HG03469 (cell line): ENCODE measurements at regions not wholly inside any gene's neighbourhood (a gene's known extent, or its start where the extent isn't known, plus 50 kb on each side); places are given as distances from the start of the nearest gene placed in this dataset.

Experiments used
- ATAC-seq: cut with Tn5 transposase; IDR thresholded peaks from one replicate; pipeline ENCODE4 v1.9.1; 2021; ENCODE audit warnings: mild to moderate bottlenecking, moderate library complexity, moderate number of reproducible peaks; ENCODE audit not compliant: unreplicated experiment

DNA sequence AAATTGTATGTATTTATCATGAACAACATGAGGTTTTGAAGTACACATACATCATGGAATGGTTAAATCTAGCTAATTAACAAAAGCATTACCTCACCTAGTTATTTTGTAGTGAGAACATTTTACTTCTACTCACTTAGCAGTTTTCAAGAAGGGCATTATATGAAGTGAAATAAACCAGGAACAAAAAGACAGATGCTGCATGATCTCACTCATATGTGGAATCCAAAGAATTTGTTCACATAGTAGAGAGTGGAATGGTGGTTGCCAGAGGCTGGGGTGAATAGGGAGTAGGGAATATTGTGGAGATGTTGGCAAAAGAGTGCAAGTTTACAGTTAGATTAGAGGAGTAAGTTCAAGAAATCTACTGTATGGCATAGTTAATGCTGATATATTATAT is 292.0 kb downstream of the ASXL3 start:
- no peak for ATAC-seq

DNA sequence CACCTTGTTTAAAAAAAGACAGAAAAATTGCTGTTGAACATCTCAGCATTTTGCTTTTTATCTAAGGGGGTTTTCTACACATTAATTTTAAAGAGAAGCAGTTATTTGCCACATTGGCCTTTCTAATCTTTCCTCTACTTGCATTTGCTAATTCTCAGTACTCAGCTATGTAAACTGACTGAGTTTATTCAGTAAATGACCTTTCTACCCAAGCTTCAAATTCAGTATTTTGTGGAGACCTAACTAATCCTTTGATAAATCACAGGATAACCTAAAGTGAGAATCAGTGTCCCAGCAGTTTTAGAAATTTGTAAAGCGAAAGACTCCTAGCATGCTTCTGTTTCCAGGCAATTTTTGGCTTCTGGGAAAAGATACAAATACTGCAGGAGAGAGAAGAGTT is 288.4 kb downstream of the ASXL3 start:
- no peak for ATAC-seq

DNA sequence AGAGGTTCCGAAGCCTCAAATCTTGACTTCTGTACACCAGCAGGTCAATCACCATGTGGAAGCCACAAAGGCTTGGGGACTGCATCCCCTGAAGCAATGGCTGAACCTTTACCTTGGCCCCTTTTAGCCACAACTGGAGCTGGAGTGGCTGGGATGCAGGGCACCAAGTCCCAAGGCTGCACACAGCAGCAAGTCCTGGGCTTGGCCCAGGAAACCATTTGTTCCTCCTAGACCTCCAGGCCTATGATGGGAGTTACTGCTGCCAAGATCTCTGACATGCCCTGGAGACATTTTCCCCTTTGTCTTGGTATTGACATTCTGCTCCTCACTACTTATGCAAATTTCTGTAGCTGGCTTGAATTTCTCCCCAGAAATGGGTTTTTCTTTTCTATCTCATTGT is 285.9 kb downstream of the ASXL3 start:
- no peak for ATAC-seq

DNA sequence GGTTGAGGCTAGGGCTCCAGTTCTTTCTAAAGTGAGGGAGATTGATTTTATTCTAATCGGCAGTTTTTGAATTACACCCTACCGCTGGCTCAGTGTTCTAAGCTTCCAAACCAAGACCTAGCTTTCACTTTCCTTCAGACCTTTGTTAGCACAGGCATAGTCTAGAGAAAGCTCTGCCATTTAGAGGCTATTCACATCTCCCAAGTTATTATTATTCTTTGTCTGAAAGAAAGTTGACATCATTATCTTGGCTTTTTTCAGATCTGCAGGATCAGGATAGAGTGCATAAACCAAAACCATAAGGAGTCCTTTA is 276.8 kb downstream of the ASXL3 start:
- no peak for ATAC-seq

DNA sequence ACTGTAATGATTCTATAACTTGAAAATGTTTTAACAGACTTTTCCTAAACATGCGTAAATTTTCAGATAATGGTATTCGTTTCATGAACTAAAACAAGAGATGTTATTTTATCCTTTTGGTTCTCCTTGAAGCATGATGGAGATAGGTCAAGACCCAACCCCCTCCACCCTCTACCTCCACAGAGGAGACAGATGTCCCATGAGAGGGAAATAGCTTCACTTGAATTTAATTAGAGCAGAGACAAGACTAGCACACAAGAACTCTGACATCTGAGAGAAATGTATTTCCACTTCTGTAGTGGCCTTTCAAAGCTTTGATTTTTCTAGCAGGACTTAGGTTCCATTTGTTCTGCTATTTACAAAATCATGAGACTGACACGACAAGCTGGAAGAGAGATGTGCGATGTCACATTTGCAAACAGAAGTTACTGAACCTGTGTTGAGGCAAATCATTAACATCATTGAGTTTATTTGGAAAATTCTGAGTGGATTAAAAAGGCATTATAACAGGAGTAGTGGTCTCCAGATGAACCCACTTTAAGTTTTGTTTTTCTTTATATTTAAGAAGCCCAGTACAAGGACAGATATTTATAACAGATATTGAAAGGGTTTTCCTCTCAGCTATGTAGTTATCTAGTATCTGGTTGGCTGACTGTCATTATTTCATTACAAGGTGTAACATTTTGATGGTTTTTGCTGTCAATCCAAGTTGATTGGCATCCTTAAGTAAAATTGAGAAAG is 276.2 kb downstream of the ASXL3 start:
- ATAC-seq: no peak

DNA sequence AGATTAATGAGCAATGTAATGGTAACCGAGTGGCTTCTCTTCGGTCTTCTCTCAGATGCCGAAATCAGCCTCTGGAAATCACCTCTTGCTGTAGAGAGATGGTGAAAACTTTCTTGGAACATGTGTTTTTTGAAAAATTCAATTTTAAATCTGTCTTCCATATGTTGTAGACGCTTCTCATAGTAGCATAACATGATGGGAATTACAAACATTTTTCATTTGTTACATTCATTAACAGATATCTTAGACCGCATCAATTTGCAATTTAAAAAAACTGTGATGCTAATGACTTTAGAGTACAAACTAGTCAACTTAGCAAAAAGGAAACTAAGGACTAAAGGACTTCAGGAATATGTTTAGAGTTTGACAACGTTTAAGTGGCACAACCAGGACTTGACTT is 275.2 kb downstream of the ASXL3 start:
- ATAC-seq: no peak

DNA sequence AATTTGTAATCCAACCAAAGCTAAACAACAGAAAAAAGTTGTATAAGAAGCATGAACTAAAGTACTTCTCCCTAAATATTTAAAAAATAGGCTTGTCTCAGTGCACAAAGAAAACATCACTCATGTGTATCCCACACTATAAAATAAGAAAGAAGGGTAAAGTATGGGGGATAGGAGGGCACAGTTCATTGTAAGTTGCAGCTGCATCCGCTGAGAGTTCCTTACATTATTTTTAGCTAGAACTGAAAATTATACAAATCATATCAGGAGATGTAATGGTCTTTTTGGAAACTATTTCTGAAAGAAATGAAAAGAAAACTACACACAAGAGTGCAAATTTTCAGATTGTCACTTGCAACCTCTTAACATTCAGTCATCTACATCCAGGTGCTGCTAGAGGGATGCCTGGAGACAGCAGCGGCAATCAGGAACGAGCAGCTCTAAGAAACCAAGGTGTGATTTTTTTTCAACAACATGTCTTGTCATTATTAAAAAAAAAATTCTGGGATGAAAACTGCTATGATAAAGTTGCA is 273.6 kb downstream of the ASXL3 start:
- no peak for ATAC-seq

DNA sequence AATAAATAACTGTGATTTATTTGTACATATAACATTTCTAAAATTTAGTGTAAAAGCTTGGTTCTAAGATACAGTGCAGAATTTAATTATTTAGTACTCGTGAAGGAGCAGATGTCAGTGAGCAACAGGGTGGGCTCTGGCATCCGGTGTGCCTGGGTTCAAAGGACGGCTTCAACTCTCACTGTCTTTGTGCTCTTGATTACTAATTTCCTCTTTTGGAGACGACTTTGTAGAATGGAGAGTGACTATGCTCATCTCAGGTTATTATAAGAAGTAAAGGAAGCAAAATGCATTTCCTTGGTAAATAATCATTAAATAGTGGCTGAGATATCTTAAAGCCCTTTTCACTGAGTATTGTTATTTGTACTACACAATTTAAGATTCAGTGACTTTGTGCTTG is 271.7 kb downstream of the ASXL3 start:
- no peak for ATAC-seq

DNA sequence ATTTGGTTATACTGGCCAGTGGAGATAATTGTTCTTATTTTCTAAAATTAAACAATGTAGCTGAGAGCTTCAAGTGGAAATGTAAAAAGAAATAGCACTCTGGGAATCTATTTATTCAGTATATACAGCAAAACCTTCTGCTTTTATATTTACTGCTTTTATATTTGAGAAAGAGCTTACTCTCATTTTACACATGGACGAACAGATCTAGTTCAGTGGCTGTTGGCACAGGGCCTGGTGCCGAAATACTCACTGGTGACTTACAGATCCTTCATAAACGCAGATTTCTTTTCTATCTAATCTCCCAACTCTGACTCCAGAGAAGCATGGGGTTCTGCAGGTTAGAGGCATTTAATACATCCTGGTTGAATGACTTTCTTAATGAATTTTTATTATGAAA is 266.2 kb downstream of the ASXL3 start:
- no peak for ATAC-seq

DNA sequence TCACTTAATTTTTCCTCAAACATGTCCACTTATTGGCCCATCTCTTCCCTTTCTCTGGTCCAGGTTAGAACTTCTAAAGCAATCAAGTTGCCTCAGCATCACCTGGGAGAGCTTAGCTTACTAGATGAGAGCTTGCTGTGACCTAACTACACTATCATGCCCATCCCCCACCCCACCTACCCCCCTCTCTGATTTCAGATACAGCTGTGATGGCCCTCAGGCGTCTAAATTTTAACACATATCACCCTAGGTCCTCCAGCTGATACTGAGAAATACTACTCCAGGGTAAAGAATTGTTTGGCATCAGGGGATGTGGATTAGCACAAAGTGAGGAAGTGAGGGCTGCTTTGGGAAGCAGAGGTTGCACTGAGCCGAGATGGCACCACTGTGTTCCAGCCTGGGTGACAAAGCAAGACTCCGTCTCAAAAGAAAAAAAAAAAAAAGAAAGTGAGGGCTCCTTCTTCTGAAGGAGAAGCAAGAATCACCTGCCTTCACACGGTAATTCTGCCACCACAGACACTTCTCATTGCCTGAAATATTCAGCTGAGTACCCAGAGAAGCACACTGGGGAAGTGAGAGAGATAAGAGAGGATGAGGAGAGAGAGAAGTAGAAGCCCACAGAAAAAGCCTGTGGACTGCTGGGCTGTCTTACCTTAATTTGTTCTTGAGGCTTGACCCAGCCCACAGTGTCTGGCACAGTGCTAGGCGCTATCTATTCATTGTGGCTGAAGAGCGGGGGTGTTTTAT is 263.4 kb downstream of the ASXL3 start:
- no peak for ATAC-seq

DNA sequence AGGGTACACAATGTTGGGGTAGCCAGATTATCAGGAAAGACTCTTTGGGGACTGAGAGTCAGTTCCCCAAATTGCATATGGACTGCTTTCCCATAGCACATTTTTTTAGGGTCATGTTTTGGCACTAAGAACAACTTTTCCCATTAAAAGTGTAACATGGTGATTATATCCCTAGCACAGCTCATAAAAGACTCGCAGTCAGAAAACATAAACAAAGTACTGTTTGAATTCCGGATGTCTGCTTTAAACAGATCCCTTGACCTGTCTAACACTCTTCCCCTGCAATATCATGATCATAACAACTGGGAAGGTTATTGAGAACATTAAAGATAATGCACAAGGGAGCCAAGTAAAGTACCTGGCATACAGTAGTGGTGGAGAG is 262.2 kb downstream of the ASXL3 start:
- no peak for ATAC-seq

DNA sequence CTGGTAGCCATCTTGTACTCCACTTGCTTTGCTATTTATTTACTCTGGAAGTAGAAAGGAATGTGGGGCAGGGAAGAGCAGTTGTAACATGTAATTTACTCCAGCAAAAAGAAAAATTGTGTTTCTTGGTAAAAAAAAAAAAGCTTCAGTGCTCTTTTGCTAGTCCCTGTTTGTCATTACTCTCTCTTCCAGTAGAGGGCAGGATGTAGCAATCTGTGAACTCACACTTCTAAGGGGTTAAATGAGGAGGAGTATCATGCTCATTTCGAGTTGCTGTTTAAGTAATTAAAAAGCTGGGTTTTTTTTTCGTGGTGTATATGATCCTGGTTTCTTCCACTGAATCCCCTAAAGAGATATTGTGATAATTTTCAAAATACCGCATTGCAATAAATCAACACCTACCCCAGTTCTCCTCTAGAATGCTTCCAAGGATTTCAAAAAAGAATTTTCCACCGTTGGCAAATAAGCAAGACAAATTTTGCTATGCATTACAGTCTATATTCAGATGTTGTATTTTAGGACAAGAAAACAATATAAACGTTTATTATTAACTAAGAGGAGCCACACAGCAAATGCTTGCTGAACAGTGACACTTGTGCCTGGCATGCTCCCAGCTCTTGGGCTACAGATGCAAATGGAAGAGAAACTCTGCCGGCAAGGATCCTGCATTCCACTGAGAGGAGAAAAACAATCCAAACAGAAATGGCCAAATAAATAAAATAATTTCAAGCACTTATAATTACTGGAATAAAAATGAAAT is 261.6 kb downstream of the ASXL3 start:
- ATAC-seq: peak; percentile 62

DNA sequence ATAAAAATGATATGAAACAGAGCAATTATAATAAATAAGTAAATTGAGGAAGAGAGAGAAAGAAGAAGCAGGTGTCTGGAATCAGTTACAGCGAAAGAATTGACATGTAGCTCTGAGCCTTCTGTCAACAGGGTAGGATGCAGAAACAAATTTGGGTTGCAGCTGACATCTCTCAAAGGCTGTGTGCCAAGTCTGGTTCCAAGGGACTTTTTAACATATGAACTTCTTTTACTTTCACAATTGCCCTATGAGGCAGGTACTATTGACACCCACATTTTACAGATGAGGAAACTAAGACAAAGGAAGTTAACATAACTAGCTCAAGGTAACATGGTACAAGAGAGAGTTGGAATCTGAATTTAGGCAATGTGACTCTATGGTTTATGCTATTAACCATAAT is 260.0 kb downstream of the ASXL3 start:
- no peak for ATAC-seq

DNA sequence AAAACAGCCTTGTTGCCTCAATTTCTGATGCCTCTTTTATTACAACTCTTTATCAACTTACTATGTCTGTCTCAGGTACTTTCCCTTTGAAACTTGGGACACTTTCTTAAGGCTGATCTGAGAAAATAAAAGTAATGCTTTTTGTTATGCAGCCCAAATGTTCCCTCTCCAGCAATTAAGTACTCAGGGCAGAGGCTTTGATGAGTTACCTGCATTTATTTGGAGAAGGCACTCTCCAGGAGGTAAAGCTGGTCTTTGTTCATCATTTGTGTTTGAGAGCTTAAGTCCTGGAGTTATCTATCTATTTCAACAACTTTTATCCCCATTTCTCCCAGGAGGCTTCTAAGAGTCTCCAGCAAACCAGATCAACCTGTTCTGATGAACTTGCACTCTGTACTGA is 259.2 kb downstream of the ASXL3 start:
- ATAC-seq: no peak

DNA sequence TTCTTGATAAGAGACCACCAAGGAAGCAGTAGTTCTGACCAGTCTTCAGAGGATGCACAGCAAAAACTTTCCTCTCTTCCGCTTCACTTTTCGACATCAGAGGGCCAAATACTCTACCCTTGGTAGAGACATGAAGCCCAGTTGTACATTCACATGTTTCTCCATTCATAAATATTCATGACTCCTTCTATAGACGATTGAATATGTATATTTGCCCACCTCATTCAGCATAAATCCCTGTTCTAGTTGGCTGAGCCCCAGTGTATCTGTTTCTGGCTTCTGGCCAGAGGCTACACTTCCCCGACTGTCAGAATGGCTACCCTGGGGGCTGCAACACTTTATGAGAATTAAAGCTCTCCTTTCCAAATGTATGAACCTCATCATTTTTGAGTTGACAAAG is 258.5 kb downstream of the ASXL3 start:
- ATAC-seq: no peak

DNA sequence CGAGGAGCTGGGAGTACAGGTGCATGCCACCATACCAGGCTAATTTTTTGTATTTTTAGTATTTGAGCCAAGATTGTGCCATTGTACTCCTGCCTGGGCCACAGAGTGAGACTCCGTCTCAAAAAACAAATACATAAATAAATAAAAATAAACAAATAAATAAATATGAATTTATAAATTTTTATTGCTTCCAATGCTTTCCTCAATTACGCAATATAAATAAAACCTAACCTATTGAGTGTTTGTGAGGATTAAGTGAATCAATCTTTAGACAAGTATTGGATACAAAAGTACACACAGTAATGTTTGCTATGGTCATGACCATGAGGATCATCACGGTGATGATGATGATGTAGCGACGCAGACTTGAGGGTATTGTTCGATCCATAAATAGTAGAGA is 257.4 kb downstream of the ASXL3 start:
- ATAC-seq: no peak

DNA sequence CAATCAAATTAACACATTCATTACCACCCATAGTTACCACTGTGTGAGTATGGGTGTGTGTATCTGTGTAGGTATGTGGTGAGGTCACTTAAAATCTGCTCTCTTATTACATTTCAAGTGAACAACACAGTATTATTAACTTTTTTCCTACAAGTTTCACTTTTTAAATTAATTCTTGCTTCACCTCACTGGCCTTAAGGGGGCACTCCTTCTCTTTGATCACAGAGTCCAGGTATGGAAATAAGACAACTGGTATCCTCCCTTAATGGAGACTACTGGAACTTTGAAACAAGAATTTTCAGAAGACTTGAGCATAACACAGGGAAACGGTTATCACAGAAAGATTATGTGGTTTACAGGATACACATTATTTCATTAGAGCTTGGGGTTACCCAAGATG is 255.8 kb downstream of the ASXL3 start:
- ATAC-seq: no peak

DNA sequence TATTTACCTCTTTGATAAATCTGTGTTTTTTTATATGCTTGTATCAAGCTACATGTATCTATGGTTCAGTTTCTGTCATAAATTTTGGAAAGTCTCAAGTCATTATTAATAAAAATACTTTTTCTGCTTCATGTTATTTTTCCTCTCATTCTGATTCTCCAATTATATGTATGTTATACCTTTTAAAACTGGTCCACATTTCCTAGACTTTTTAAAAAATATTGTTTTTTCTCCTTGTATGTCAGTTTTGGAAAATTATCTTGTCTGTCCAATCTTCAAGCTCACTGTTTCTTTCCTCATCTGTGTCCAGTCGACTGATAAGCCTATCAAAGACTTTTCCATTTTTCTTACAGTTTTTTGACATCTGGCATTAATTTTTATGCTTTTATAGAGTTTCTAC is 253.4 kb downstream of the ASXL3 start:
- no peak for ATAC-seq

DNA sequence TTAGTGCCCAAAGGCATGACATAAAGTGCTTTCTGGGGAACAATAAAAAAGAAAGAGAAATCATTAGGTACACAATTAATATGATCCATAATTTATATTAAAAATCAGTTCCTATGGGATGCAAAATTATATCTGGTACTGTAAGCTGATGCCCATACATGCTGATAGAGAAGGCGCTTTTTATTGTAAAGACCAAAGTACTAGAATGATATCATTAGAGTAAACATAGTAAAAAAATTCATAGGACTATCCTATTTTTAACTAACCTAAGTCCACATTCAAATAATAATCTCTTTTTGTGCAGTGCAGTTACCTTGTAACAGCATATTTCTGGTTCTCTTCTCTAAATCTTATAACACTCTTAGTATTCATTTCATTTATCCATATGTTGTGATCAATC is 252.2 kb downstream of the ASXL3 start:
- no peak for ATAC-seq

DNA sequence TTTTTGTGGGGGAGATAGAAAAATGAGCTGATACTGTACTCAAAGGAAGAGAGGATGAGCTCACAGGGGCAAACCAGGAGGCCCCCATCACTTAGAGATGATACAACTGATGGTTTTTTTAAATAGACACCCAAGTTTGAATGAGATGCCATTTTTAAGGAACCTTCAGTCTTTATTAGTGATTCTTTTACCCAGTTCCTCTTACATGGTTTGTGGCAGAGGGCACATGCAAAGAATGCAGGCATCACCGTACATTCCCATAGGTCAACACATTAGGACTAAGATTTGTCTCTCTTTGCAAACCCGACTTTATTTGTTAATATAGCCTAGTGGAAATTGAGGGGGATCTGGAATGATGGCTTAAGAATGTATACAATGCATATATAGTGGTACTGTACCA is 250.9 kb downstream of the ASXL3 start:
- ATAC-seq: no peak

DNA sequence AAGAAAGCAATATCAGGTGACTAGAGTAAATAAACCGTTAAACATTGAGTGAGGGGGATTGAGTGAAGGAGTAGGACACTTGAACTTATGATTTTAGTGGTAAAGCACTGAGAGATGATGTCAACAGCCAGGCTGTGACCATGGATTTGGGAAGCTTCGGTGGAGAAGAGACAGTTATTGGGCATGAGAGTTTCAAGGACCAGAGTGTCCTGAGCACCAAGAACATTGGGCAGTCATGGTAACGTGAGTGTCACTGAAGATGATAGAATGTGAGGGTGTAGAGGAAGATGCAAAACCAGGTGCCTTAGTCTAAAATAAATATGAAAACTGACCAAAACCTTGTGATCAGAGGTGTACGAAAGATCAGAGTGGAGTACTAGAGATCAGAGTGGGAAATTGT is 248.1 kb downstream of the ASXL3 start:
- no peak for ATAC-seq

DNA sequence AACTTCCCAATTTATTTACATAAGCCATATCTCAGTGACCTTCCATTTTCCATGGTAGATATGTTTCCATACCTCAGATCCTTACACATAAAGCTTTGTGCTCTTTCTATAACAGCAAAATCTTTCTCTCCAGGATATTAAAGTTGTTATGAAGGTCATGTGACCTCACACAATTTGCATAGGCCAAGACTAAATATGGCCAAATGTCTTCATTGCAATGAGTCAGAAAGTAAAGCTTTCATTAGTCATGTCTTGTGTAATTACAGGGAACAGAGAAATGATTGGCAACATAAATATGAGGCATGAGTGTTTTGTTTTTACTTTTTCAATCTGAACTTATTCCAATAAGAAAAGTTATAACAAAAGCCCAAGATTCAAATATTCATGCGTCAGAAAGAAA is 243.5 kb downstream of the ASXL3 start:
- no peak for ATAC-seq
